Pancreas (tissue), 10 donors: ENCODE measurements at regions not wholly inside any gene's neighbourhood (a gene's known extent, or its start where the extent isn't known, plus 50 kb on each side); places are given as distances from the start of the nearest gene placed in this dataset.
A peak's percentile ranks its signal among the peaks of the same experiment; 100 is the strongest.

Experiments used
- ATAC-seq, 4 donors: fragments of 200-7000 bp; cut with Tn5 transposase; one replicate each; pipeline versions ENCODE4 v1.8.0 to v1.9.1; 2020; ENCODE audit warnings: mild to moderate bottlenecking in 4 of 4, moderate library complexity in 4 of 4
- DNase-seq, 6 donors: peaks; one replicate each; pipeline ENCODE4 v3.0.0-alpha.2; 2020
- FAIRE-seq: peaks from 2 replicates; lab custom pipeline; 2012; peaks lifted over from hg19 to GRCh38; lab: Jason Lieb, UNC
- H3K27ac ChIP-seq, 4 donors: fragments of 200-600 bp; sonication (generic); 1 replicate in 3 of 4; 2 replicates in 1 of 4; pipeline versions ENCODE4 v1.5.0 to v1.8.0; 2020
- H3K27me3 ChIP-seq, 4 donors: fragments of 200-600 bp; one replicate each; pipeline ENCODE4 v1.8.0; 2021
- H3K36me3 ChIP-seq, 3 donors: fragments of 200-600 bp; sonication (generic) in 1 of 3; one replicate each; pipeline versions ENCODE4 v1.5.0 to v1.8.0; 2020 to 2021
- H3K4me1 ChIP-seq, 3 donors: fragments of 200-600 bp; one replicate each; pipeline ENCODE4 v1.8.0; 2021
- H3K4me3 ChIP-seq, 4 donors: fragments of 200-600 bp; sonication (generic) in 2 of 4; one replicate each; pipeline versions ENCODE4 v1.5.0 to v1.8.0; 2020 to 2021
- H3K9me3 ChIP-seq, 4 donors: fragments of 200-600 bp; one replicate each; pipeline ENCODE4 v1.8.0; 2021
- CTCF ChIP-seq, 4 donors: fragments of 200-600 bp; sonication (generic) in 3 of 4; IDR thresholded peaks; one replicate each; pipeline versions ENCODE4 v1.5.0 to v1.8.0; 2021; ENCODE audit warnings: antibody characterized with exemption in 4 of 4
- WGBS, 2 donors: extraction: QIAGEN DNeasy Blood & Tissue Kit; methylation state at CpG; one replicate each; pipeline ENCODE4 v1.1.7; 2013; 5-methylcytosine and 5-hydroxymethylcytosine counted together
- intact Hi-C, 3 donors: fragments of 100-400 bp; cut with DNase I; formaldehyde crosslinking; loops; one replicate each; pipeline versions ENCODE4 v1.11.1 to v1.14.2; 2022
- donor health status: healthy with polysubstance abuse.
- donor health status: DM: no; HTN: no; CAD: no; lungs with moderate emphysema.
- donor health status: DM: no; HTN: no; CAD: no.
- donor health status: control.
- donor health status: control.
- donor health status: Bipolar disorder and iron deficiency.
- donor health status: DM: yes; HTN: yes; CAD: no.
- donor health status: DM: no; HTN: no; CAD: no.
- donor health status: DM: no; HTN: no; CAD: no.
- donor health status: DM: yes; HTN: yes; CAD: no.

DNA sequence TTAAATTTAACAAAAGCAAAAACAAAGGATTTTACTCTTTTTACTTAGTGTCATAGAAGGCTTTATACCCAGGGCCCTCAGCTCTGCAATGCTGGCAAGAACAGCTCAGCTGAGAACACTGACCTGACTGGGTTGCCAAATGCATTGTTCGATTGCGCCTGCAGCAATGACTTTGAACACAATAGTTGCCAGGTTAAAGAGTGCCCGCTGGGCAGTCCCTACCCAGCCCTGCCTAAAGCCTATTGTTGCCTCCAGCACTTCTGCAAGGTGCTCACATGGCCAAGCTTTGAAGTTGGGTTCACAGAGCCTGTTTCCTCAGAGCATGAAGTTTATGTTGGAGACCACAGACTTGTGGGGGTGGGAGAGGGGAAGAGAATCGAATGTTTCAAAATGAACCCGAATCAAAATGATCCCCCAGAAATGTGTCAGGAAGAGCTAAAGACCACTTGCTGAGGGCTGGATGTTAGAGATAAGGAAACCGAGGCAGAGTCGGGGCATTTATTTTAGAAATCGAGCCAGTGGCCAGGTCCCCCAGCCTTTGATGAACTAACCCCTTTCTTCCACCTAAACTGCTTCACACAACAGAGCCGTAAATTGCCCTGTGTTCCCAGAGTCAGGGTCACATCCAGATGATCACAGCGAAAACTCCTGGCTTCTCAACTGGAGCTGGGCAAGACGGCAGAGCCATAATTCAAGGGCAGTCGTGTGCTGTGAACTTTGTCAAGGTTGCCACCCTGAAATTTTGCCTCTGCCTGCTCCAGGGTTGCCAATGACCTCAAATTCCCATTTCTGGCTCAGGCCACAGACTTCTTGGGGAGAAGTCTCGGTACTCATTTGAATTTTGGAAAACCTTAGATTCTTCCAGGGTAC, 55.0 kb downstream of the FOXA2 start:
- no peaks in the 10 kb centered on the region for H3K27me3 ChIP-seq
- H3K4me1 ChIP-seq = peaks cover 13 to 24% (median 16%) of the 10 kb centered on the region in 3 donors
- DNase-seq = peak in 2 of 6 donors; percentile 36 to 46
- H3K4me3 ChIP-seq = no peak overlapping the region
- intact Hi-C loops = no loop called here
- no peak for TF ChIP-seq CTCF (IDR thresholded peaks at IDR 0.05)
- H3K9me3 ChIP-seq = no peaks in the 10 kb centered on the region
- no peak overlapping the region for H3K27ac ChIP-seq
- WGBS, 2 donors = 57 to 59% methylated on average over 13 of the region's 13 CpGs
- no peak for FAIRE-seq
- no peaks in the 10 kb centered on the region for H3K36me3 ChIP-seq
- ATAC-seq = peak in 3 of 4 donors; percentile 50 to 74 (median 68)

DNA sequence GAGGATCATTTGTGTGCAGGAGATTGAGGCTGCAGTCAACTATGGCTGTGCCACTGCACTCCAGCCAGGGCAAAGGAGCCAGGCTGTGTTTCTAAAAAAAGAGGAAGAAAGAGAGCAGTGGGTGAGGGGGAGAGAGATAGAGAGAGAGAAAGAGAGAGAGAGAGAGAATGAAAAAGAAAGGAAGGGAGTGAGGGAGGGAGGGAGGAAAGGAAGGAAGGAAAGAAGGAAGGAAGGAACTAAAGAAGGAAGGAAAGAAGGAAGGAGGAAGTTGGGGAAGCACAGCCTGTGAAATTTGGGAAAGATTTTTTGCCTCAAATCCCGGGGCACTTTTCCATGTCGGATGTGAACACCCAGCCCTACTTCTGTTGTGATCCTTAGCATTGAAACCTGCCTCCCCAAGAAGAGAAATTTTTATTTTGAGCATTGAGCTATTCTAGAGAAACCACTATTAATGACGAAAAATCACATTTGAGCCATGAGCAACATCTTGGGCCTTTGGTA, 57.8 kb downstream of the FOXA2 start:
- WGBS, 2 donors = 89 to 94% methylated on average over 3 of the region's 3 CpGs
- Histone ChIP-seq H3K36me3 (no peaks in the 10 kb centered on the region), H3K4me3 (no peak overlapping the region), H3K4me1 (peaks cover 10 to 23% (median 16%) of the 10 kb centered on the region in 3 donors), H3K27me3 (no peaks in the 10 kb centered on the region), H3K27ac (no peak overlapping the region), H3K9me3 (no peaks in the 10 kb centered on the region)
- intact Hi-C loops = no loop called here
- no peak for TF ChIP-seq CTCF (IDR thresholded peaks at IDR 0.05)
- no peak for DNase-seq
- FAIRE-seq = no peak
- ATAC-seq = no peak

- intact Hi-C loops = no loop called here
- DNase-seq (peak in 1 of 6 donors; percentile 34), ATAC-seq (no peak), FAIRE-seq (no peak)
- no peaks in the 10 kb centered on the region for H3K9me3 ChIP-seq
- H3K4me3 ChIP-seq = no peak overlapping the region
- H3K27ac ChIP-seq = no peak overlapping the region
- peaks cover 10 to 23% (median 16%) of the 10 kb centered on the region in 3 donors for H3K4me1 ChIP-seq
- H3K27me3 ChIP-seq = no peaks in the 10 kb centered on the region
- no peaks in the 10 kb centered on the region for H3K36me3 ChIP-seq
- 80% methylated on average over 7 of the region's 7 CpGs for WGBS, 2 donors
- no peak for TF ChIP-seq CTCF (IDR thresholded peaks at IDR 0.05)
Observed at GRCh38 chr20:22525821-22526220, 58.6 kb downstream of the FOXA2 start.

DNA sequence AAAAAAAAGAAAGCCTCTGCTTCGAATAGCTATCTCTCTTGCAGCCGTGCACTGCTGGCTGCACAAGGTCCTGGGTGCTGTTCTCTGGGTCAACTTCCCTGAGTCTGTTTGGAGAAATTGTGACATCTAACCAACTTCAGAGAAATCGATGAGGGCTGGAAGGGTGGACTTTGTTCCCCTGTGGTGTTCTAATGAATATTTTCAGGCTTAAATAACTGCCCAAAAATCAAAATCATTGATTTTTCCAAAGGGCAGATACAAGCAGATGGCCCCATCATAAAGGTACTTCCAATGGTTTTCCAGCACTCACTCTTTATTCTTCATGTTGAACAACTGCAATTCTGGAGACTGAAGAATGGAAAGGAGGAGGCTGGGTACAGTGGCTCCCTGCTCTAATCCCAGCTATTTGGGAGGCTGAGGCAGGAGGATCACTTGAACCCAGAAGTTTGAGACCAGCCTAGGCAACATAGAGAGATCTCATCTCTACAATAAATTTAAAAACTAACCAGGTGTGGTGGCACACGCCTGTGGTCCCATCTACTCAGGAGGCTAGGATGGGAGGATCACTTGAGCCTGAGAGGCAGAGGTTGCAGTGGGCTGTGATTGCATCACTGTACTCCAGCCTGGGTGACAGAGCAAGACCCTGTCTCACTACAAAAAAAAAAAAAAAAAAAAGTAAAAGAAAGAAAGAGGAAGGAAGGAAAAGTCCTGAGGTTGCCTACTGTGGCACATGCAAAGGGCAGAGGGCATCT, 59.1 kb downstream of the FOXA2 start:
- H3K27me3 ChIP-seq = no peaks in the 10 kb centered on the region
- H3K36me3 ChIP-seq = no peaks in the 10 kb centered on the region
- H3K9me3 ChIP-seq = no peaks in the 10 kb centered on the region
- H3K4me1 ChIP-seq = peaks cover 10 to 23% (median 16%) of the 10 kb centered on the region in 3 donors
- intact Hi-C loops = no loop called here
- WGBS, 2 donors = 36 to 45% methylated on average over 4 of the region's 4 CpGs
- TF ChIP-seq CTCF (IDR thresholded peaks at IDR 0.05) = no peak
- peak overlapping the region in 3 of 4 donors; percentile 68 to 90 (median 84) for H3K27ac ChIP-seq
- no peak overlapping the region for H3K4me3 ChIP-seq
- no peak for FAIRE-seq
- peak in 1 of 4 donors; percentile 8 for ATAC-seq
- no peak for DNase-seq
